K562 (cell line): ENCODE measurements at regions not wholly inside any gene's neighbourhood (a gene's known extent, or its start where the extent isn't known, plus 50 kb on each side); places are given as distances from the start of the nearest gene placed in this dataset.

ENCODE experiments used
- CREBBP ChIP-seq: IDR thresholded peaks from one replicate; pipeline ENCODE4 v1.6.1; 2012; ENCODE audit warnings: low read depth, mild to moderate bottlenecking, control low read depth, inconsistent platforms, low read length
- DPF2 ChIP-seq: fragments of 450-650 bp; IDR thresholded peaks from 2 replicates; pipeline ENCODE4 v1.6.1; 2016
- HDAC1 ChIP-seq, 2 experiments: fragments of 450-650 bp; IDR thresholded peaks; 2 replicates each; pipeline ENCODE4 v1.6.1; 2016 to 2017; ENCODE audit warnings: inconsistent platforms in 1 of 2, mild to moderate bottlenecking in 1 of 2, moderate library complexity in 1 of 2
- KDM2B ChIP-seq: fragments of 250-450 bp; sonication (Bioruptor Pico); IDR thresholded peaks from 2 replicates; pipeline ENCODE4 v1.8.0; 2021; ENCODE audit warnings: mild to moderate bottlenecking, moderate library complexity
- LCOR ChIP-seq: sonication (generic); formaldehyde crosslinking; IDR thresholded peaks from 2 replicates; pipeline ENCODE4 v1.8.0; 2022; ENCODE audit warnings: mild to moderate bottlenecking, missing genetic modification reagents
- MAZ ChIP-seq, 2 experiments: fragments of 450-650 bp in 1 of 2; sonication (generic) in 1 of 2; formaldehyde crosslinking; IDR thresholded peaks in 1 of 2; conservative IDR thresholded peaks in 1 of 2; 2 replicates each; pipeline versions ENCODE4 v1.4.0 to v1.5.0; 2020; ENCODE audit warnings: mild to moderate bottlenecking in 1 of 2, missing genetic modification reagents in 1 of 2
- MEF2D ChIP-seq: conservative IDR thresholded peaks from 2 replicates; pipeline ENCODE4 v1.6.1; 2016; ENCODE audit warnings: low read depth, missing genetic modification characterization, missing compliant biosample characterization
- PRMT5 ChIP-seq: sonication (generic); formaldehyde crosslinking; IDR thresholded peaks from 2 replicates; pipeline ENCODE4 v1.5.0; 2020; ENCODE audit warnings: missing genetic modification reagents
- RAD21 ChIP-seq, 2 experiments: fragments of 250-450 bp in 1 of 2; fragments of 450-650 bp in 1 of 2; sonication (Bioruptor Pico) in 1 of 2; formaldehyde crosslinking in 1 of 2; IDR thresholded peaks in 1 of 2; conservative IDR thresholded peaks in 1 of 2; 2 replicates each; pipeline versions ENCODE4 v1.4.0 to v1.8.0; 2020 to 2022; ENCODE audit warnings: mild to moderate bottlenecking in 2 of 2, moderate library complexity in 1 of 2
- RBFOX2 ChIP-seq: fragments of 200-400 bp; formaldehyde crosslinking; IDR thresholded peaks from 2 replicates; pipeline ENCODE4 v1.6.1; 2017; ENCODE audit warnings: low read depth, mild to moderate bottlenecking, low read length, moderate library complexity
- SIN3A ChIP-seq, 2 experiments: fragments of 150-350 bp in 1 of 2; IDR thresholded peaks; 2 replicates each; pipeline ENCODE4 v1.6.1; 2011 to 2016; ENCODE audit warnings: borderline replicate concordance in 2 of 2, low read depth in 2 of 2, low read length in 2 of 2, mild to moderate bottlenecking in 2 of 2, moderate library complexity in 2 of 2; ENCODE audit not compliant: control insufficient read depth in 1 of 2
- SIN3B ChIP-seq: fragments of 450-650 bp; IDR thresholded peaks from 2 replicates; pipeline ENCODE4 v1.6.1; 2017; ENCODE audit warnings: low read depth, mild to moderate bottlenecking, moderate library complexity
- SMAD3 ChIP-seq: fragments of 450-650 bp; formaldehyde crosslinking; conservative IDR thresholded peaks from 2 replicates; pipeline ENCODE4 v1.4.0; 2020; ENCODE audit warnings: mild to moderate bottlenecking
- SRF ChIP-seq, 2 experiments: fragments of 250-450, 450-650 bp in 1 of 2; sonication (Bioruptor Pico) in 1 of 2; sonication (generic) in 1 of 2; formaldehyde crosslinking; IDR thresholded peaks; 2 replicates each; pipeline versions ENCODE4 v1.5.0 to v1.5.1; 2020 to 2022; ENCODE audit warnings: mild to moderate bottlenecking in 1 of 2, missing genetic modification reagents in 1 of 2
- TBL1XR1 ChIP-seq, 2 experiments: IDR thresholded peaks; 2 replicates each; pipeline ENCODE4 v1.6.1; 2012; ENCODE audit warnings: improper control_type of control experiment in 2 of 2, low read length in 2 of 2, mild to moderate bottlenecking in 1 of 2
- THAP7 ChIP-seq: fragments of 250-450 bp; sonication (Bioruptor Pico); IDR thresholded peaks from 2 replicates; pipeline ENCODE4 v1.5.0; 2021
- THRA ChIP-seq: fragments of 450-650 bp; IDR thresholded peaks from 2 replicates; pipeline ENCODE4 v1.6.1; 2017; ENCODE audit warnings: mild to moderate bottlenecking, moderate library complexity
- ZC3H8 ChIP-seq: fragments of 450-650 bp; IDR thresholded peaks from 2 replicates; pipeline ENCODE4 v1.6.1; 2017
- TF ChIP-seq, protein P1 (sequence below): fragments of 450-650 bp; IDR thresholded peaks from 2 replicates; pipeline ENCODE4 v1.7.1; 2018; ENCODE audit warnings: mild to moderate bottlenecking, low read depth; ENCODE audit not compliant: partially characterized antibody
- TF ChIP-seq, protein P2 (sequence below), 2 experiments: fragments of 150-350 bp in 1 of 2; IDR thresholded peaks; 2 replicates each; pipeline ENCODE4 v1.6.1; 2012 to 2016; ENCODE audit warnings: low read depth in 2 of 2, low read length in 2 of 2, mild to moderate bottlenecking in 1 of 2, moderate library complexity in 1 of 2

DNA sequence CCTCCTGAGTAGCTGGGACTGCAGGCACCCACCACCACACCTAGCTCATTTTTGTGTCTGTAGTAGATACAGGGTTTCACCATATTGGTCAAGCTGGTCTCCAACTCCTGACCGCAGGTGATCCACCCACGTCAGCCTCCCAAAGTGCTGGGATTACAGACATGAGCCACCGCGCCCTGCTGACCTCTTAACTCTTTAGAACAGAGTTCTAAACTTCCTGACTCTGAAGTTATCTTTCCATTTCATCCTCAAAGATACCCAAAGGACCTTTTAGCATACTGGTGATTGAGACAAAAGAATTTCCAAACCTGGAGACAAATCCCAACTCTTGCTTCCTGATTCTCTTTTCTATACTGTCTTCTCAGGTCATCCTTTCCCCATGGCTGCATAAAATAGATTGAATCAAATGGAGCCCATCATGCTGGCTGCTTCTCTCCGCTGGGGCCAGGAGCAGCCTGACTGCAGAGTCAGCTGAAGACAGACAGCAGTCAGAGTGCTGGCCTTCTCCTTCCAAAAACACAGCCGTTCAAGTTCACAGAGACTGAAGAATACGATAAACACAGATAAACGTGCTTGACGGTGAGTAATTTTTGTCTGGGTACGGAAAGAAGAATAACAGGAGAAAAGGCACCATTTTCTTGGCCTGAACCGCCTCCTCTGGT lies 76.5 kb upstream of the ATF7IP2 start (continued):
- TF ChIP-seq RAD21 (CRISPR knock-in tag; conservative IDR thresholded peaks at IDR 0.05 in 1 of 2, IDR thresholded peaks at IDR 0.05 in 1 of 2) (no peak), MAZ (CRISPR knock-in tag; conservative IDR thresholded peaks at IDR 0.05 in 1 of 2, IDR thresholded peaks at IDR 0.05 in 1 of 2) (no peak), HDAC1 (IDR thresholded peaks at IDR 0.05) (0 out of 4 replicates have a peak, but pooled peaks of 1 of the 2 experiments have one; percentile 16), KDM2B (no peak), ZC3H8 (no peak), LCOR (CRISPR knock-in tag) (no peak), MEF2D (tag) (no peak), THAP7 (no peak), SMAD3 (CRISPR knock-in tag) (no peak), PRMT5 (no peak), RBFOX2 (no peak), CREBBP (no peak), DPF2 (peak; percentile 44; the same call in 1 of the 2 replicates), SIN3A (IDR thresholded peaks at IDR 0.05; ENCODE audit: borderline replicate concordance in 2 of 2, control insufficient read depth in 1 of 2, low read depth in 2 of 2, low read length in 2 of 2) (no peak), THRA (no peak), SIN3B (no peak), TBL1XR1 (IDR thresholded peaks at IDR 0.05; ENCODE audit: low read length in 2 of 2) (no peak), SRF (CRISPR knock-in tag; IDR thresholded peaks at IDR 0.05) (no peak)
- TF ChIP-seq, protein P1, sequence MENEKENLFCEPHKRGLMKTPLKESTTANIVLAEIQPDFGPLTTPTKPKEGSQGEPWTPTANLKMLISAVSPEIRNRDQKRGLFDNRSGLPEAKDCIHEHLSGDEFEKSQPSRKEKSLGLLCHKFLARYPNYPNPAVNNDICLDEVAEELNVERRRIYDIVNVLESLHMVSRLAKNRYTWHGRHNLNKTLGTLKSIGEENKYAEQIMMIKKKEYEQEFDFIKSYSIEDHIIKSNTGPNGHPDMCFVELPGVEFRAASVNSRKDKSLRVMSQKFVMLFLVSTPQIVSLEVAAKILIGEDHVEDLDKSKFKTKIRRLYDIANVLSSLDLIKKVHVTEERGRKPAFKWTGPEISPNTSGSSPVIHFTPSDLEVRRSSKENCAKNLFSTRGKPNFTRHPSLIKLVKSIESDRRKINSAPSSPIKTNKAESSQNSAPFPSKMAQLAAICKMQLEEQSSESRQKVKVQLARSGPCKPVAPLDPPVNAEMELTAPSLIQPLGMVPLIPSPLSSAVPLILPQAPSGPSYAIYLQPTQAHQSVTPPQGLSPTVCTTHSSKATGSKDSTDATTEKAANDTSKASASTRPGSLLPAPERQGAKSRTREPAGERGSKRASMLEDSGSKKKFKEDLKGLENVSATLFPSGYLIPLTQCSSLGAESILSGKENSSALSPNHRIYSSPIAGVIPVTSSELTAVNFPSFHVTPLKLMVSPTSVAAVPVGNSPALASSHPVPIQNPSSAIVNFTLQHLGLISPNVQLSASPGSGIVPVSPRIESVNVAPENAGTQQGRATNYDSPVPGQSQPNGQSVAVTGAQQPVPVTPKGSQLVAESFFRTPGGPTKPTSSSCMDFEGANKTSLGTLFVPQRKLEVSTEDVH = no peak
- TF ChIP-seq, protein P2, sequence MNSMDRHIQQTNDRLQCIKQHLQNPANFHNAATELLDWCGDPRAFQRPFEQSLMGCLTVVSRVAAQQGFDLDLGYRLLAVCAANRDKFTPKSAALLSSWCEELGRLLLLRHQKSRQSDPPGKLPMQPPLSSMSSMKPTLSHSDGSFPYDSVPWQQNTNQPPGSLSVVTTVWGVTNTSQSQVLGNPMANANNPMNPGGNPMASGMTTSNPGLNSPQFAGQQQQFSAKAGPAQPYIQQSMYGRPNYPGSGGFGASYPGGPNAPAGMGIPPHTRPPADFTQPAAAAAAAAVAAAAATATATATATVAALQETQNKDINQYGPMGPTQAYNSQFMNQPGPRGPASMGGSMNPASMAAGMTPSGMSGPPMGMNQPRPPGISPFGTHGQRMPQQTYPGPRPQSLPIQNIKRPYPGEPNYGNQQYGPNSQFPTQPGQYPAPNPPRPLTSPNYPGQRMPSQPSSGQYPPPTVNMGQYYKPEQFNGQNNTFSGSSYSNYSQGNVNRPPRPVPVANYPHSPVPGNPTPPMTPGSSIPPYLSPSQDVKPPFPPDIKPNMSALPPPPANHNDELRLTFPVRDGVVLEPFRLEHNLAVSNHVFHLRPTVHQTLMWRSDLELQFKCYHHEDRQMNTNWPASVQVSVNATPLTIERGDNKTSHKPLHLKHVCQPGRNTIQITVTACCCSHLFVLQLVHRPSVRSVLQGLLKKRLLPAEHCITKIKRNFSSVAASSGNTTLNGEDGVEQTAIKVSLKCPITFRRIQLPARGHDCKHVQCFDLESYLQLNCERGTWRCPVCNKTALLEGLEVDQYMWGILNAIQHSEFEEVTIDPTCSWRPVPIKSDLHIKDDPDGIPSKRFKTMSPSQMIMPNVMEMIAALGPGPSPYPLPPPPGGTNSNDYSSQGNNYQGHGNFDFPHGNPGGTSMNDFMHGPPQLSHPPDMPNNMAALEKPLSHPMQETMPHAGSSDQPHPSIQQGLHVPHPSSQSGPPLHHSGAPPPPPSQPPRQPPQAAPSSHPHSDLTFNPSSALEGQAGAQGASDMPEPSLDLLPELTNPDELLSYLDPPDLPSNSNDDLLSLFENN (IDR thresholded peaks at IDR 0.05; ENCODE audit: low read depth in 2 of 2, low read length in 2 of 2) = no peak
